C4-2B (cell line): ENCODE measurements at regions not wholly inside any gene's neighbourhood (a gene's known extent, or its start where the extent isn't known, plus 50 kb on each side); places are given as distances from the start of the nearest gene placed in this dataset.

Source experiments
- CTCF ChIP-seq: fragments of 450-650 bp; conservative IDR thresholded peaks from 2 replicates; pipeline ENCODE4 v1.5.1; 2017; ENCODE audit warnings: mild to moderate bottlenecking
- ZFX ChIP-seq: fragments of 450-650 bp; IDR thresholded peaks from 2 replicates; pipeline ENCODE4 v1.6.1; 2017

DNA sequence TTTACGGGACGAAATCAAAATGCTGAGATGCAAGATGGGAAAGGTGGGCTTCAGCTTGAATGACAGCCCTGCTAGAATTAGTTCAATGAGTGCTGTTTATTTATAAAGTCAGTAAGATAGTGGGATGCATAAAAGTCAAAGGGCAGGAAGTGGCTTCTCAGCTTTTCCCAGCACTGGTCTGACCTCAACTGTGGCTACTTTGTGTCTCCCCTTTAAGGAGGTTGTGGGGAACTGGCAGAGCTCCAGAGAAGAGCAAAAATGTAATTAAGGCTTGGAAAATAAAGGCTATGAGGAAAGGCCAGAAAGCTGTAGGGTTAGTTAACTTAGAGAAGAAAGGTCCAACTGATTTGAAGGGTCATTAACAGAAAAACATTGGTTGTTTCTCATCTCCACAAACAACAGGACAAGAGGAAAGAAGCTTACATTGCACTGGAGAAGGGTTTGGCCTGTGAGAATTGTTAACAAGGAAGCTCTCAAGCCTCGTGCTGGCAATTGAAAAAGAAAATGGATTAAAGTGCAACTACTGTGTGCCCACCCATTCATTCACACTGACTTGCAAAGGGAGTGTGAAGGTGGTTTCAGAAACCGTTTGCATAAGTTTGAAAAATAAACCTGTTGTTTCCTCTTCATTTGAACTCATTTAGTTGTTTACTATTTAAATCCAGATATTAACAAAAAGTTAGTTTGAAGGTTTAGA, 68.8 kb upstream of the CD28 start:
- no peak for TF ChIP-seq CTCF
- no peak for TF ChIP-seq ZFX
